ENCODE measurements at regions not wholly inside any gene's neighbourhood (a gene's known extent, or its start where the extent isn't known, plus 50 kb on each side); places are given as distances from the start of the nearest gene placed in this dataset.

DNA sequence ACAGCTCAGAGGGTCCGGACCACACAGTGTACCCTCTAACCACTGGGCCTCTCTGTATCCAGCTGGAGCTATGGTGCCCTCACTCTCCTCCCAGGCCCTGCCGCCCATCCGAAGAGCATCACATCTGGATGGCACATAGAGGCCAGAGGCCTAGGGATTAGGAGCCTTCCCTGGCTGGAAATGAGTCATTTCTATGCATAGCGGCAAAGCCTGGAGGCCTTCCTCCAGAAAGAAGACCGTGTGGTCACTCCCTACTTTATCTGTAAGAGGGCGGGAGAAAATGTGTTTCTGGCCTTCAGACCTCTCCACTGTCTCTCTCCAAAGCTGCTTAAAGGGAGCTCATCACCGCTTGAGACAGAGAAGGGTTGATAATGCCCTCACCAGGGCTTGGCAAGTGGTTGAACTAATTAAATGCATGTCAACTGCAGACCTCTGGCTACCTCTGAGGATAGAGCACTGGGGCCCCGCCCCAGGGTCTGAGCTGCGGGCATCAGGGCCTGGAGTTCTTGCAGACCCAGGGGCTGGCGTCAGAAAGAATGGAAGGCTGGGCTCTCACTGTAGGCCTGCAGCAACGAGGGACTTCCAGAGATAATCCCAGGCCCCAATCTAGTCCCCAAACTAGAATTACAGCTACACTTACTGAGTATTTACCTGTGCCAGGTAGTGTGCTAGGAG lies 122.2 kb downstream of the IRX5 start:
- peaks cover 46% of the 10 kb centered on the region for H3K27me3 Mint-ChIP-seq
- ATAC-seq (ENCODE audit: low read depth) (no peak), DNase-seq (no peak)
- H3K27ac ChIP-seq (ENCODE audit: low read length in 2 of 2), result no peak overlapping the region
- no peaks in the 10 kb centered on the region for H3K9me3 Mint-ChIP-seq (ENCODE audit: insufficient read depth)
- no peak overlapping the region for H3K4me2 ChIP-seq (replicated peaks; ENCODE audit: low read depth, low read length, poor library complexity, severe bottlenecking)
- no peaks in the 10 kb centered on the region for H3K36me3 ChIP-seq (replicated peaks in 1 of 2; ENCODE audit: control extremely low read depth in 1 of 2, control insufficient read depth in 1 of 2, extremely low read depth in 1 of 2, insufficient read depth in 2 of 2, low read length in 1 of 2)
- intact Hi-C loops (cut with micrococcal nuclease), result no loop called here
- H3K9ac ChIP-seq (ENCODE audit: low read length), result no peak overlapping the region
- no peak overlapping the region for H3K4me3 Mint-ChIP-seq
- H3K27ac Mint-ChIP-seq, result no peak overlapping the region
- H3K4me3 ChIP-seq (ENCODE audit: control extremely low read depth in 1 of 5, extremely low read depth in 1 of 5, insufficient read depth in 1 of 5, low read depth in 2 of 5, low read length in 4 of 5), result no peak overlapping the region
- H3K9me3 ChIP-seq (ENCODE audit: control extremely low read depth in 1 of 3, control insufficient read depth in 2 of 3, insufficient read depth in 1 of 3, low read length in 2 of 3), result peaks cover 0 to 9% (median 0%) of the 10 kb centered on the region in 3 donors
- no peaks in the 10 kb centered on the region for H3K79me2 ChIP-seq (ENCODE audit: control insufficient read depth, insufficient read depth, low read length)
- no peaks in the 10 kb centered on the region for H3K4me1 ChIP-seq (ENCODE audit: control insufficient read depth in 2 of 2, insufficient read depth in 2 of 2, low read length in 2 of 2)
- TF ChIP-seq, protein P1, sequence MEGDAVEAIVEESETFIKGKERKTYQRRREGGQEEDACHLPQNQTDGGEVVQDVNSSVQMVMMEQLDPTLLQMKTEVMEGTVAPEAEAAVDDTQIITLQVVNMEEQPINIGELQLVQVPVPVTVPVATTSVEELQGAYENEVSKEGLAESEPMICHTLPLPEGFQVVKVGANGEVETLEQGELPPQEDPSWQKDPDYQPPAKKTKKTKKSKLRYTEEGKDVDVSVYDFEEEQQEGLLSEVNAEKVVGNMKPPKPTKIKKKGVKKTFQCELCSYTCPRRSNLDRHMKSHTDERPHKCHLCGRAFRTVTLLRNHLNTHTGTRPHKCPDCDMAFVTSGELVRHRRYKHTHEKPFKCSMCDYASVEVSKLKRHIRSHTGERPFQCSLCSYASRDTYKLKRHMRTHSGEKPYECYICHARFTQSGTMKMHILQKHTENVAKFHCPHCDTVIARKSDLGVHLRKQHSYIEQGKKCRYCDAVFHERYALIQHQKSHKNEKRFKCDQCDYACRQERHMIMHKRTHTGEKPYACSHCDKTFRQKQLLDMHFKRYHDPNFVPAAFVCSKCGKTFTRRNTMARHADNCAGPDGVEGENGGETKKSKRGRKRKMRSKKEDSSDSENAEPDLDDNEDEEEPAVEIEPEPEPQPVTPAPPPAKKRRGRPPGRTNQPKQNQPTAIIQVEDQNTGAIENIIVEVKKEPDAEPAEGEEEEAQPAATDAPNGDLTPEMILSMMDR (IDR thresholded peaks at IDR 0.05), result no peak
- TF ChIP-seq EZH2 (IDR thresholded peaks at IDR 0.05; ENCODE audit: borderline replicate concordance, insufficient read depth, low read depth, low read length, poor library complexity, severe bottlenecking), result no peak
- CTCF ChIA-PET, result no interaction called here
- 96% methylated on average over 8 of the region's 11 CpGs for WGBS (ENCODE audit: insufficient coverage)
- H3K4me1 Mint-ChIP-seq, result peaks cover 6% of the 10 kb centered on the region
- H2AFZ ChIP-seq (ENCODE audit: insufficient read depth, low read depth, low read length, poor library complexity, severe bottlenecking), result no peak overlapping the region
- no peaks in the 10 kb centered on the region for H4K20me1 ChIP-seq (ENCODE audit: control insufficient read depth, insufficient read depth, low read length, poor library complexity, severe bottlenecking)
- POLR2A ChIA-PET, result no interaction called here
- H3K27me3 ChIP-seq (replicated peaks in 1 of 4; ENCODE audit: control extremely low read depth in 1 of 4, control insufficient read depth in 3 of 4, insufficient read depth in 4 of 4, low read length in 3 of 4), result peaks cover 0 to 29% (median 6%) of the 10 kb centered on the region in 4 experiments

DNA sequence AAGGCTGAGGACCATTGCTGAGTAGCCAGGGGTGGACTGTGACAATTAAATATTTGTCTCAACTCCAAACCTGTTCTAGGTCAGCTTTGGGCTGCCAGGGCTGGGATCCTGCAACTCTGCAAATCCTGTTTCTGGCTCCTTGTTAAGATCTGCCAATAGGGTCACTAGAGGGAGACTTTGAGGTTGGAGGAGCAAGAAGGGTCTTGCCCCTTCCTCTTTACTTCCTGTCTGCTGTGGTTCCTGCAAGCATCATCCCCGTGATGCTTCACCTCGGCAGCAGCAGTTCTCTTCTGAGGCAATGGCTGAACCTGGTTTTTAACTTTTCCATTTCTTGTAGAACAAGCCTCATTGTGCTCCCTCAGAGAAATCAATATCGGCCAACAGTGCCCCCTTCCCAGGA lies 124.6 kb downstream of the IRX5 start:
- H3K9me3 ChIP-seq (ENCODE audit: control extremely low read depth in 1 of 3, control insufficient read depth in 2 of 3, insufficient read depth in 1 of 3, low read length in 2 of 3), result peaks cover 0 to 9% (median 0%) of the 10 kb centered on the region in 3 donors
- H3K4me2 ChIP-seq (replicated peaks; ENCODE audit: low read depth, low read length, poor library complexity, severe bottlenecking), result no peak overlapping the region
- no peak overlapping the region for H2AFZ ChIP-seq (ENCODE audit: insufficient read depth, low read depth, low read length, poor library complexity, severe bottlenecking)
- DNase-seq, result no peak
- H3K9ac ChIP-seq (ENCODE audit: low read length), result no peak overlapping the region
- TF ChIP-seq, protein P1 (IDR thresholded peaks at IDR 0.05), result no peak
- no peak for TF ChIP-seq EZH2 (IDR thresholded peaks at IDR 0.05; ENCODE audit: borderline replicate concordance, insufficient read depth, low read depth, low read length, poor library complexity, severe bottlenecking)
- intact Hi-C loops (cut with micrococcal nuclease), result no loop called here
- no peak overlapping the region for H3K27ac Mint-ChIP-seq
- ChIA-PET POLR2A (no interaction called here), CTCF (no interaction called here)
- H3K27me3 ChIP-seq (replicated peaks in 1 of 4; ENCODE audit: control extremely low read depth in 1 of 4, control insufficient read depth in 3 of 4, insufficient read depth in 4 of 4, low read length in 3 of 4), result peaks cover 0 to 33% (median 6%) of the 10 kb centered on the region in 4 experiments
- H3K79me2 ChIP-seq (ENCODE audit: control insufficient read depth, insufficient read depth, low read length), result no peaks in the 10 kb centered on the region
- H3K9me3 Mint-ChIP-seq (ENCODE audit: insufficient read depth), result no peaks in the 10 kb centered on the region
- no peaks in the 10 kb centered on the region for H3K4me1 ChIP-seq (ENCODE audit: control insufficient read depth in 2 of 2, insufficient read depth in 2 of 2, low read length in 2 of 2)
- no peak overlapping the region for H3K4me3 ChIP-seq (ENCODE audit: control extremely low read depth in 1 of 5, extremely low read depth in 1 of 5, insufficient read depth in 1 of 5, low read depth in 2 of 5, low read length in 4 of 5)
- peaks cover 64% of the 10 kb centered on the region for H3K27me3 Mint-ChIP-seq
- 72% methylated on average over 3 of the region's 3 CpGs for WGBS (ENCODE audit: insufficient coverage)
- no peak for ATAC-seq (ENCODE audit: low read depth)
- H3K27ac ChIP-seq (ENCODE audit: low read length in 2 of 2), result no peak overlapping the region
- no peaks in the 10 kb centered on the region for H4K20me1 ChIP-seq (ENCODE audit: control insufficient read depth, insufficient read depth, low read length, poor library complexity, severe bottlenecking)
- H3K36me3 ChIP-seq (replicated peaks in 1 of 2; ENCODE audit: control extremely low read depth in 1 of 2, control insufficient read depth in 1 of 2, extremely low read depth in 1 of 2, insufficient read depth in 2 of 2, low read length in 1 of 2), result no peaks in the 10 kb centered on the region
- no peak overlapping the region for H3K4me3 Mint-ChIP-seq
- peaks cover 6% of the 10 kb centered on the region for H3K4me1 Mint-ChIP-seq
